ENCODE measurements at regions not wholly inside any gene's neighbourhood (a gene's known extent, or its start where the extent isn't known, plus 50 kb on each side); places are given as distances from the start of the nearest gene placed in this dataset.
"Not testable (repeated sequence)": the region's sequence is repeated elsewhere in the genome, so short reads cannot be mapped to it uniquely, and the experiment has no call there.

GRCh38 chr6:115747719-115748118 is 313.0 kb downstream of the FRK start:
- H3K4me3 ChIP-seq (ENCODE audit: low read depth, low read length), result no peak overlapping the region
- H3K36me3 ChIP-seq, result no peaks in the 10 kb centered on the region
- no peaks in the 10 kb centered on the region for H3K9me3 ChIP-seq
- no peak for DNase-seq
- no peak for TF ChIP-seq CTCF (IDR thresholded peaks at IDR 0.05; ENCODE audit: low read depth, low read length)
- H3K27me3 ChIP-seq, result no peaks in the 10 kb centered on the region
- no peaks in the 10 kb centered on the region for H3K4me1 ChIP-seq

- H3K9me3 ChIP-seq; H3K36me3 ChIP-seq; H3K4me3 ChIP-seq (ENCODE audit: low read depth, low read length); H3K27me3 ChIP-seq; H3K4me1 ChIP-seq; DNase-seq: not testable (repeated sequence)
These were observed 314.1 kb downstream of the FRK start for GRCh38 chr6:115746583-115746982.

- peak; percentile 30 for DNase-seq
- no peak for TF ChIP-seq CTCF (IDR thresholded peaks at IDR 0.05; ENCODE audit: low read depth, low read length)
- no peaks in the 10 kb centered on the region for H3K36me3 ChIP-seq
- H3K4me1 ChIP-seq, result peaks cover 6% of the 10 kb centered on the region
- no peak overlapping the region for H3K4me3 ChIP-seq (ENCODE audit: low read depth, low read length)
- H3K9me3 ChIP-seq, result no peaks in the 10 kb centered on the region
- H3K27me3 ChIP-seq, result no peaks in the 10 kb centered on the region
These were observed 319.8 kb downstream of the FRK start for GRCh38 chr6:115740907-115741306.

- H3K36me3 ChIP-seq, result no peaks in the 10 kb centered on the region
- no peak overlapping the region for H3K4me3 ChIP-seq (ENCODE audit: low read depth, low read length)
- peaks cover 11% of the 10 kb centered on the region; the same call in 1 of the 2 replicates for H3K4me1 ChIP-seq
- H3K27me3 ChIP-seq, result no peaks in the 10 kb centered on the region
- no peak for DNase-seq
- peaks cover 3% of the 10 kb centered on the region; the same call in 1 of the 2 replicates for H3K9me3 ChIP-seq
- no peak for TF ChIP-seq CTCF (IDR thresholded peaks at IDR 0.05; ENCODE audit: low read depth, low read length)
These were observed 325.1 kb downstream of the FRK start for GRCh38 chr6:115735610-115736009.

- peaks cover 11% of the 10 kb centered on the region for H3K4me1 ChIP-seq
- peak; percentile 57 for DNase-seq
- H3K27me3 ChIP-seq, result no peaks in the 10 kb centered on the region
- no peak overlapping the region for H3K4me3 ChIP-seq (ENCODE audit: low read depth, low read length)
- no peak for TF ChIP-seq CTCF (IDR thresholded peaks at IDR 0.05; ENCODE audit: low read depth, low read length)
- H3K36me3 ChIP-seq, result no peaks in the 10 kb centered on the region
- peaks cover 3% of the 10 kb centered on the region; the same call in 1 of the 2 replicates for H3K9me3 ChIP-seq
These were observed 327.3 kb downstream of the FRK start for GRCh38 chr6:115733426-115733825.

GRCh38 chr6:115729036-115729435 is 331.7 kb downstream of the FRK start:
- Histone ChIP-seq H3K27me3 (no peaks in the 10 kb centered on the region), H3K4me1 (peaks cover 10% of the 10 kb centered on the region), H3K36me3 (no peaks in the 10 kb centered on the region), H3K9me3 (no peaks in the 10 kb centered on the region), H3K4me3 (ENCODE audit: low read depth, low read length) (no peak overlapping the region)
- TF ChIP-seq CTCF (IDR thresholded peaks at IDR 0.05; ENCODE audit: low read depth, low read length), result no peak
- DNase-seq, result peak; percentile 91

- Histone ChIP-seq H3K27me3 (no peaks in the 10 kb centered on the region), H3K9me3 (no peaks in the 10 kb centered on the region), H3K4me3 (ENCODE audit: low read depth, low read length) (no peak overlapping the region), H3K4me1 (peaks cover 4% of the 10 kb centered on the region), H3K36me3 (no peaks in the 10 kb centered on the region)
- no peak for DNase-seq
- no peak for TF ChIP-seq CTCF (IDR thresholded peaks at IDR 0.05; ENCODE audit: low read depth, low read length)
These were observed 332.5 kb downstream of the FRK start for GRCh38 chr6:115728171-115728570.
